ENCODE measurements at regions not wholly inside any gene's neighbourhood (a gene's known extent, or its start where the extent isn't known, plus 50 kb on each side); places are given as distances from the start of the nearest gene placed in this dataset.

GRCh38 chr14:21993070-21993469 is 319.5 kb upstream of the OR4E1 start:
- TF ChIP-seq CTCF (IDR thresholded peaks at IDR 0.05): no peak
- no peak for TF ChIP-seq POLR2A (IDR thresholded peaks at IDR 0.05)
- TF ChIP-seq POLR2AphosphoS5 (IDR thresholded peaks at IDR 0.05): no peak

All from upper lobe of left lung (tissue), 4 donors.